Stimulated activated naive B cell treated with anti-CD40 and anti-IgM and Interleukin-4, amounts not matched to agents 10 μg/mL and 1 μg/mL and 100 μg/mL, for 72 hours (primary cell): ENCODE measurements at regions not wholly inside any gene's neighbourhood (a gene's known extent, or its start where the extent isn't known, plus 50 kb on each side); places are given as distances from the start of the nearest gene placed in this dataset.
"Not testable (repeated sequence)": the region's sequence is repeated elsewhere in the genome, so short reads cannot be mapped to it uniquely, and the experiment has no call there.

Source experiments
- ATAC-seq, 2 donors: fragments of 150-1000 bp; cut with Tn5 transposase; replicated peaks; 2 replicates each; pipeline ENCODE4 v1.10.0; 2021; ENCODE audit warnings: moderate library complexity in 1 of 2
- DNase-seq: peaks from one replicate; pipeline ENCODE4 v3.0.0; 2021
- H3K27ac Mint-ChIP-seq: one replicate; pipeline ENCODE4 v1.8.0; 2022; ENCODE audit warnings: mild to moderate bottlenecking, mixed read lengths
- H3K27me3 Mint-ChIP-seq, 2 donors: one replicate each; pipeline ENCODE4 v1.8.0; 2022; ENCODE audit warnings: mixed read lengths in 2 of 2
- H3K36me3 Mint-ChIP-seq, 2 donors: one replicate each; pipeline ENCODE4 v1.8.0; 2022; ENCODE audit warnings: mixed read lengths in 2 of 2, mild to moderate bottlenecking in 1 of 2
- H3K4me1 Mint-ChIP-seq, 2 donors: one replicate each; pipeline ENCODE4 v1.8.0; 2022; ENCODE audit warnings: mixed read lengths in 2 of 2, mild to moderate bottlenecking in 1 of 2
- H3K4me3 Mint-ChIP-seq, 2 donors: one replicate each; pipeline ENCODE4 v1.8.0; 2022; ENCODE audit warnings: mild to moderate bottlenecking in 2 of 2, mixed read lengths in 2 of 2, moderate library complexity in 1 of 2
- H3K9me3 Mint-ChIP-seq, 2 donors: one replicate each; pipeline ENCODE4 v1.8.0; 2022; ENCODE audit warnings: mixed read lengths in 2 of 2, mild to moderate bottlenecking in 1 of 2

- Mint-ChIP-seq H3K4me3 (no peak overlapping the region), H3K36me3 (no peaks in the 10 kb centered on the region), H3K9me3 (no peaks in the 10 kb centered on the region), H3K4me1 (no peaks in the 10 kb centered on the region), H3K27ac (no peak overlapping the region), H3K27me3 (peaks cover 0 to 5% of the 10 kb centered on the region in 2 donors)
- ATAC-seq (no peak), DNase-seq (no peak)
Observed at GRCh38 chr13:79647533-79647932, 166.6 kb downstream of the NDFIP2 start.

DNA sequence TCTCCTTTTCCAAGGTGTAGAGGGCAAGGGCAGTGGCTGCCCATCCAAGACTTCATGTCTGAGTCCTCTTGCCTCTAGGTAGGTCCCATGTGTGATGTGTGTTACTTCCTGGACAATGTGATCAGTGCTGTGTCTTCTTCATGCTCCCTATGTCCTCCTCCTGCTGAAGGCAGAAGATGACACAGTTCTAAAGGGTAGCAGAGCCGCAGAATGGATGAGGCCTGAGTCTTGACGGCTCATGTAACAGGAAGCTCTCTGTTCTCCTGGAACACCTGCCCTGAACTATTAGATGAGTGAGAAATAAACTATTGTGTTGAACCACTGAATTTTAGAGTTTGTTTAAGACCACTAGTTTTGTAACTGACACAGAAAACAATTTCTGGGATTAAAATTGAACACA lies 165.9 kb downstream of the NDFIP2 start:
- no peaks in the 10 kb centered on the region for H3K36me3 Mint-ChIP-seq
- DNase-seq (no peak), ATAC-seq (no peak)
- H3K9me3 Mint-ChIP-seq, result no peaks in the 10 kb centered on the region
- H3K27me3 Mint-ChIP-seq, result peaks cover 0 to 5% of the 10 kb centered on the region in 2 donors
- H3K4me1 Mint-ChIP-seq, result no peaks in the 10 kb centered on the region
- no peak overlapping the region for H3K27ac Mint-ChIP-seq
- H3K4me3 Mint-ChIP-seq, result no peak overlapping the region

DNA sequence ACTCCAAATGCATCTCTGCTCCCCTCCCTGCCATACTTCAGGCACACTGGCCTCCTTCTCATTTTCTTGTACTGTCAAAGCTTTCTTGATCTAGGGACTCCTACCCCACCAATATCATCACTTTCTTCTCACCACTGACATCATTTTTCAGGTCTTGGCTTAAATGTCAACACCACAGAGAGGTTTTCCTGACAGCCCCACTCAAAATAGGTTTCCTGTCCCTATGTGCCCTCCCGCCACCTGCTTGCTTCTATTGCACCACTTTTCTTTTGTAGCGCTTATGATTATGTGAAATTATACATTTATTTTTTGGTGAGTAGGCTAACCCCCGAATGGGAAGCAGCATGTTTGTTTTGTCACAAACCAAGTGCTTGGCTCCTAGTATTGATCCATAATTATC lies 164.6 kb downstream of the NDFIP2 start:
- no peaks in the 10 kb centered on the region for H3K4me1 Mint-ChIP-seq
- H3K27me3 Mint-ChIP-seq, result peaks cover 0 to 5% of the 10 kb centered on the region in 2 donors
- DNase-seq, result no peak
- H3K4me3 Mint-ChIP-seq, result no peak overlapping the region
- no peaks in the 10 kb centered on the region for H3K9me3 Mint-ChIP-seq
- ATAC-seq, result no peak
- H3K36me3 Mint-ChIP-seq, result no peaks in the 10 kb centered on the region
- no peak overlapping the region for H3K27ac Mint-ChIP-seq

GRCh38 chr13:79642596-79642995 lies 161.6 kb downstream of the NDFIP2 start:
- no peak overlapping the region for H3K27ac Mint-ChIP-seq
- DNase-seq, result no peak
- no peak overlapping the region for H3K4me3 Mint-ChIP-seq
- H3K4me1 Mint-ChIP-seq, result no peaks in the 10 kb centered on the region
- peaks cover 0 to 5% of the 10 kb centered on the region in 2 donors for H3K27me3 Mint-ChIP-seq
- peaks cover 0 to 2% of the 10 kb centered on the region in 2 donors for H3K9me3 Mint-ChIP-seq
- ATAC-seq, result no peak
- no peaks in the 10 kb centered on the region for H3K36me3 Mint-ChIP-seq

- Mint-ChIP-seq H3K9me3 (peaks cover 0 to 2% of the 10 kb centered on the region in 2 donors), H3K27me3 (no peaks in the 10 kb centered on the region), H3K27ac (no peak overlapping the region), H3K4me1 (no peaks in the 10 kb centered on the region), H3K36me3 (no peaks in the 10 kb centered on the region), H3K4me3 (no peak overlapping the region)
- DNase-seq, result no peak
- no peak for ATAC-seq
Observed at GRCh38 chr13:79637133-79637763, 156.3 kb downstream of the NDFIP2 start.

GRCh38 chr13:79631051-79631659 lies 150.2 kb downstream of the NDFIP2 start:
- Mint-ChIP-seq H3K27me3 (peaks cover 6 to 7% of the 10 kb centered on the region in 2 donors), H3K4me1 (no peaks in the 10 kb centered on the region)

DNA sequence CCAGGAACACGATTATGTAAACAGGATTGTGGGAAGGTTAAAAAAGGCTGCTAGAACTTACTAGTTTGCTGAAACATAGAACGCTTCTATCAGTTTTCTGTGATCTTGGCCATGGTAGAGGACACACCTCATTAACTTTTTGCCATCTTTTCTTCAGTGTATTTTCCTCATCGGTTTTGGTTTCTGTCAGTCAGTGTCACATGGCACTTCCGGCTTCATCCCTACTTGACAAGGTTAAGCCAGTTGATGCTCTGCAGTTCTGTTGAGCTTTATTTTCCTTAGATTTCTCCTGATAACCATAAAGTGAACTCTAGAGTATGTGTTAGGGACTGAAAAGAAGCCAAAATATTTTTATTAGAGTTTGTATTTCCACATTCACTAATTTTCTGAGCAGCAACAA lies 147.5 kb downstream of the NDFIP2 start:
- no peaks in the 10 kb centered on the region for H3K36me3 Mint-ChIP-seq
- ATAC-seq (no peak), DNase-seq (no peak)
- H3K9me3 Mint-ChIP-seq, result no peaks in the 10 kb centered on the region
- H3K27ac Mint-ChIP-seq, result no peak overlapping the region
- H3K4me3 Mint-ChIP-seq, result no peak overlapping the region
- peaks cover 6 to 7% of the 10 kb centered on the region in 2 donors for H3K27me3 Mint-ChIP-seq
- no peaks in the 10 kb centered on the region for H3K4me1 Mint-ChIP-seq

More at GRCh38 chr13:79631051-79631659, 150.2 kb downstream of the NDFIP2 start:
- H3K36me3 Mint-ChIP-seq, result no peaks in the 10 kb centered on the region
- DNase-seq, result no peak
- H3K27ac Mint-ChIP-seq, result no peak overlapping the region
- ATAC-seq, result no peak
- no peaks in the 10 kb centered on the region for H3K9me3 Mint-ChIP-seq
- H3K4me3 Mint-ChIP-seq, result no peak overlapping the region

GRCh38 chr13:79626924-79627323 lies 146.0 kb downstream of the NDFIP2 start:
- no peaks in the 10 kb centered on the region for H3K4me1 Mint-ChIP-seq
- H3K4me3 Mint-ChIP-seq, result no peak overlapping the region
- no peaks in the 10 kb centered on the region for H3K36me3 Mint-ChIP-seq
- peaks cover 6 to 7% of the 10 kb centered on the region in 2 donors for H3K27me3 Mint-ChIP-seq
- DNase-seq (no peak), ATAC-seq (no peak)
- no peak overlapping the region for H3K27ac Mint-ChIP-seq
- H3K9me3 Mint-ChIP-seq, result no peaks in the 10 kb centered on the region

GRCh38 chr13:79625517-79625916 lies 144.6 kb downstream of the NDFIP2 start:
- H3K4me3 Mint-ChIP-seq, result no peak overlapping the region
- no peak for ATAC-seq
- no peaks in the 10 kb centered on the region for H3K4me1 Mint-ChIP-seq
- no peak overlapping the region for H3K27ac Mint-ChIP-seq
- H3K27me3 Mint-ChIP-seq, result peaks cover 6 to 7% of the 10 kb centered on the region in 2 donors
- no peak for DNase-seq
- H3K36me3 Mint-ChIP-seq, result no peaks in the 10 kb centered on the region
- peaks cover 0 to 4% of the 10 kb centered on the region in 2 donors for H3K9me3 Mint-ChIP-seq

DNA sequence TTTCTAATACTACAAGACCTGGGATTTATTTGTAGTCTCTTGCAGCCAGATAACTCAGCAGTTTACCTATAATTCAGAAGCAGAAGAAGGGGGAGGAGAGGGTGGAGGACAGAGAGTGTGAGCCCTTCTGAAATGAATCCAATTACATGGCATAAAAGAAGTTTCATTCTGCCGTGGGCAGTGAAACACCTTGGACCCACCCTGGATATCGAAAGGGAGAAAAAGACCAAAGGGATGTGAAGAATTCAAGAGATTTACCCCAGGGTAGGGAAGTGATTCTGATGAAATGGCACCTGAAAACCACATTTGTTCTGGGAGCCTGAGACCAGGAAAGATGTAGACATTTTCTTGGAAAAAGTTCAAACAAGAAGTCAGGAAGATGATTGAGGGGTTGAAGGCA lies 140.9 kb downstream of the NDFIP2 start:
- no peak overlapping the region for H3K27ac Mint-ChIP-seq
- peaks cover 0 to 5% of the 10 kb centered on the region in 2 donors for H3K9me3 Mint-ChIP-seq
- ATAC-seq (no peak), DNase-seq (no peak)
- H3K27me3 Mint-ChIP-seq, result no peaks in the 10 kb centered on the region
- H3K4me3 Mint-ChIP-seq, result no peak overlapping the region
- H3K4me1 Mint-ChIP-seq, result no peaks in the 10 kb centered on the region
- H3K36me3 Mint-ChIP-seq, result no peaks in the 10 kb centered on the region

- no peak overlapping the region for H3K27ac Mint-ChIP-seq
- H3K27me3 Mint-ChIP-seq, result no peaks in the 10 kb centered on the region
- no peak overlapping the region for H3K4me3 Mint-ChIP-seq
- H3K4me1 Mint-ChIP-seq, result no peaks in the 10 kb centered on the region
- H3K9me3 Mint-ChIP-seq, result peaks cover 0 to 5% of the 10 kb centered on the region in 2 donors
- DNase-seq (no peak), ATAC-seq (no peak)
- H3K36me3 Mint-ChIP-seq, result no peaks in the 10 kb centered on the region
Observed at GRCh38 chr13:79621449-79621848, 140.5 kb downstream of the NDFIP2 start.

GRCh38 chr13:79614250-79614918 lies 133.4 kb downstream of the NDFIP2 start:
- Mint-ChIP-seq H3K4me3 (no peak overlapping the region), H3K9me3 (peaks cover 6 to 8% of the 10 kb centered on the region in 2 donors), H3K36me3 (no peaks in the 10 kb centered on the region), H3K4me1 (no peaks in the 10 kb centered on the region), H3K27ac (no peak overlapping the region), H3K27me3 (no peaks in the 10 kb centered on the region)
- DNase-seq (no peak), ATAC-seq (no peak)

GRCh38 chr13:79612604-79613003 lies 131.6 kb downstream of the NDFIP2 start:
- no peak overlapping the region for H3K27ac Mint-ChIP-seq
- H3K9me3 Mint-ChIP-seq, result peaks cover 6 to 9% of the 10 kb centered on the region in 2 donors
- ATAC-seq (no peak), DNase-seq (no peak)
- H3K36me3 Mint-ChIP-seq, result no peaks in the 10 kb centered on the region
- H3K4me1 Mint-ChIP-seq, result no peaks in the 10 kb centered on the region
- H3K27me3 Mint-ChIP-seq, result no peaks in the 10 kb centered on the region
- H3K4me3 Mint-ChIP-seq, result no peak overlapping the region

GRCh38 chr13:79607895-79608294 lies 126.9 kb downstream of the NDFIP2 start:
- not testable (repeated sequence) for H3K4me3 Mint-ChIP-seq, H3K4me1 Mint-ChIP-seq, H3K27me3 Mint-ChIP-seq, ATAC-seq, H3K9me3 Mint-ChIP-seq, DNase-seq, H3K36me3 Mint-ChIP-seq, H3K27ac Mint-ChIP-seq
